GM21737 (cell line): ENCODE measurements at regions not wholly inside any gene's neighbourhood (a gene's known extent, or its start where the extent isn't known, plus 50 kb on each side); places are given as distances from the start of the nearest gene placed in this dataset.
"Not testable (repeated sequence)": the region's sequence is repeated elsewhere in the genome, so short reads cannot be mapped to it uniquely, and the experiment has no call there.

Experiments used
- ATAC-seq: cut with Tn5 transposase; IDR thresholded peaks from one replicate; pipeline ENCODE4 v1.9.1; 2021; ENCODE audit warnings: mild to moderate bottlenecking, moderate library complexity; ENCODE audit not compliant: unreplicated experiment

DNA sequence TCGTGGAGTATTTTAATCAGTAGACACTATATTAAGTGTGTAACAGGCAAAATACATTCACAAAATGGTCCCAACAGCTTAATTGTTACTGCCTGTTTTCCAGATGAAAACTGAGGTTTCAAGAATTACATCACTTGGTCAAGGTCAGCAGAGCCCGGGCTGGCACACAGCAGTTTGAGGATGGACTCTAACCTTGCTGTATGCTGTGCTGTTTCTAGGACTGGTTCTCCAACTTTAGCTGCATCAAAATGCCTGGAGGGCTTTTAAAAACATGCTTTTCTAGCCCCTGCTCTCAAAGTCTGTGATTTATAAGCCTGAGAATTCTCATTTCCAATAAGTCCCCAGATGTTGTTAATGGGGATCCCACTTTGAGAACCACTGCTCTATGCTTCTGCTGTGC lies 247.1 kb upstream of the FZD8 start:
- no peak for ATAC-seq

DNA sequence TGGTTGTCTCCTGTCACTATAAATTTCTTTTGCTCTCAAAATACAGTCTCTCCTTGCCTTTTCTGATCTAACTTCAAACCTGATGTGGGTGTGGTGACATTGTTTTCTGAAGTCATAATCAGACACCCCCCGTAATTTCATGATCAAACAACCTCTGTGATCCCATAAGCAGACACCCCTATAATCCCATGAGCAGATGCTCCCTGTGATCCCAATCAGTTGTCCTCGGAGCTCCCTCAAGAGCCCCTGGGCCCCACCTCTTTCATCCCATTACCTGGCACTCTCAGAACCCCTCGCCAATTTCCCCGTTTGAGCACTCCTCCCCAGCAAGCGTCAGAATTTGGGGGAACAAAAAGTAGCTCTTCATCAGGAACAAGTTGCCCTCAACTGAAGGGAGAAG lies 246.3 kb upstream of the FZD8 start:
- no peak for ATAC-seq

DNA sequence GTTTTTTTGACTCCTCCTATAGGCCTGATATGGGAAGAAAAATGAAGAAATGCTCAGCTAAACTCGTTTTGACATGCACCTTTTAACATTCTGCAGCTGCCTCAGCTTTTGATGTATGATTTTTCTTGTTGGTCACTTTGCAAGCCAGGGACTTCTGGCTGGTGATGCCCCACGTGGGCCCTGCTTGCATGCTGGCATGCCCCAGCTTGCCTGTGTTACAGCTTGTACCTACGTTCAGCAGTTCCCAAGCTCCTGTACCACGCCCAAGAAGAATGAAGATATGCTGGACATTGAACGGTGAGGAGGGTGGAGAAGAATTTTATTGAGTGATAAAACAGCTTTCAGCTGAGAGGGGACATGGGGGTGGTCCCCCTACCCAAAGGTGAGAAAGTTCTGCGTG lies 245.6 kb upstream of the FZD8 start:
- ATAC-seq = no peak

DNA sequence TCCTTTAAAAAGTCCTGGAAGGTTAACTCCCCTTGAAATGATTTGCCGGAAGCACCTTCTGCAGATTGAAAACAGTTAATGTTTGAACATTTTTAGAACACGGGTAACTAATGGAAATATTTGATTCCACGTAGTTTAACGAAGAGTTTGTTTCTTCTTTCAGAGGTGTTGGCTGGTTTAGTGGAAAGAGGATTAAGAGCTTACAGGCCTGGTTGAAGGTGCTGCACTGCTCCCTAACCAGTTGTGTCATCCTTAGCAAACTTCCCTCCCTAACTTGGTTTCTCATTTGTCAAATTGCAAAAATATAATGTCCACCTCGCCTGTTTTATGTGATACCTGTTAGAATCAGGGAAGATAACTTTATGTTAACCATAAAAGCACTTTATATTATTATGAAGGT lies 243.0 kb upstream of the FZD8 start:
- no peak for ATAC-seq

DNA sequence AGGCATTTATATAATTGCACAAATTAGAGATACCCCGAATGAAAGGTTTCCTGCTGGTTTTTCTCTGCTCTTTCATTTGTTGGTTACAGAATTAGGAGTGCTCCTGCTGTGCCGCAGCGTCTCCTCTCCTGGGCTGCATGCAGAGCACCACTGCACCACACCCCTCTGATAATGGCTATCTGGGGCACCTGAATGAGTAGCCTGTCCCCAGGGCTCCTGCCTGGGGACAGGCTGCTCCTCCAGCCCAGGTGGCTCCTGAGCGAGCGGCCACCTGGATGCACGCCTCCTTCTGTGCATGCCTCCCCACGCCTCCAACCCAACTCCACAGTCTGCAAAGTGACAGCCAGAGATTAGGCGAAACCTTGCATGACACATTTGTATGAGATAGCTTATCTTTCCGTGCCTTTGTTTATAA lies 242.6 kb upstream of the FZD8 start:
- no peak for ATAC-seq

DNA sequence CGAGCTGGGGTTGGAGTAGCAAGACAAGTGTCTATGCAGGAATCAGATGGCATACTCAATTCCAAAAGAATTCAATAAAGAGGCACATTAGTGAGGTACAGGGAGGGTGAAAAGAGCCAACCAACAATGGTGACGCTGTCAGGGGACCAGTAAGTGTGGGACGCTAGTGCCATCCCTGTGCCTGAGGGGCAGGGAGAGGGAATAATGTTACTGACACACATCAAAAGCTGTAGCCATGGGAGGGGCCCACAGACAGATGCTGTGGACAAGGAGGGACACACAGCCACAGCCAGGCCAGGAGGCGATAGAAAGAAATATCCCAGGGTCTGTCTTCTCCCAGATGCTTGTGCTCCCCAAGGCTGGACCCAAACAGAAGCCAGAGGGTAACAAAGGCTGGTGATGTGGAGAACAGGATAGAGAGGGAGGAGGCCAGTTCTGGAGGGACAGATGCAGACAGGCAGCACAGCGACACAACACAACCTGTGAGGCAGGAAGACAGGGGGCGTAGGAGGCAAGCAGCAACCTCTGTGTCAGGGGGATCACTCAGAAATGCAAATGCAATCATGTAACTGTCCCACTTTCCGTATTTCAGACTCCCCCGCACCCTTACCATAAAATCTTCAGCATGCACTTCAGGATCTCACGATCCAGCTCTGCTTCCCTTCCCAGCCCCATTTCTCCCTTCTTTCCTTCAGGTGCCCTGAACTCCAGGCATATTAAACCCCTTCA lies 240.5 kb upstream of the FZD8 start:
- ATAC-seq = no peak

DNA sequence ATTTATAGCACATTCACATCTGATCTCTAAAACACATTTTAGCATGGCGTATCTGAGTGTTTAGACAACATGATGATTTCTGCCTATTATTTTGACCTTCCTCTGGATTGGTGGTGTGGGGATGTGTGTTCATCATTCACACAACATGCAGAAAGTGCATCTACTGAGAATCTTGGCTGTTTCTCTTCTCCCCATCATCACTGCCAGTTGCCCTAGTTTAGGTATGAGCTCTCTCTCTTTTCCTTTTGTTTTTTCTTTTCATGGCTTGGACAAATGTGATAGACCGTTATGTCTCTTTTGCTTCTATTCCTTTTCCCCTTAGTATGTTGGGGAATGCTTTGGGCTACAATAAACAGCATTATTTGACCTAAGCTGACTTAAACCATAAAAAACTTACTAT lies 239.2 kb upstream of the FZD8 start:
- no peak for ATAC-seq

DNA sequence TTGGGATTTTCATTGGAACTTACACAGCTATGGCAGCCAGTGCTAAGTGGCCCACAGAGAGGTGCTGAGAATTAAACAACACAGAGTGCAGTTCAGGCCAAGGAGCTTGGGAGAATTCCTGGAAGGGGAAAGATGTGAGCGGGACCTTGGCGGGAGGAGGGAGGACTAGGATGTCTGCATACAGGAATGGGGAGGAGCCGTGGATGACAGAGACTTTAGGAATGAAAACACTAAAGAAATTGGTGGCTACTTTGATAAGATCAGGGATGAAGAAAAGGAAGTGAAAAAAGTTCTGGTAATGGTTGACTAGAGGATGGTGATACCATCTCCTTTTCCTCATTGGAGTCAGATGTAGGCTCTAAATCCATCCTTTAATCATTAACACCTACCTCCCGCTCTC lies 234.2 kb upstream of the FZD8 start:
- no peak for ATAC-seq

DNA sequence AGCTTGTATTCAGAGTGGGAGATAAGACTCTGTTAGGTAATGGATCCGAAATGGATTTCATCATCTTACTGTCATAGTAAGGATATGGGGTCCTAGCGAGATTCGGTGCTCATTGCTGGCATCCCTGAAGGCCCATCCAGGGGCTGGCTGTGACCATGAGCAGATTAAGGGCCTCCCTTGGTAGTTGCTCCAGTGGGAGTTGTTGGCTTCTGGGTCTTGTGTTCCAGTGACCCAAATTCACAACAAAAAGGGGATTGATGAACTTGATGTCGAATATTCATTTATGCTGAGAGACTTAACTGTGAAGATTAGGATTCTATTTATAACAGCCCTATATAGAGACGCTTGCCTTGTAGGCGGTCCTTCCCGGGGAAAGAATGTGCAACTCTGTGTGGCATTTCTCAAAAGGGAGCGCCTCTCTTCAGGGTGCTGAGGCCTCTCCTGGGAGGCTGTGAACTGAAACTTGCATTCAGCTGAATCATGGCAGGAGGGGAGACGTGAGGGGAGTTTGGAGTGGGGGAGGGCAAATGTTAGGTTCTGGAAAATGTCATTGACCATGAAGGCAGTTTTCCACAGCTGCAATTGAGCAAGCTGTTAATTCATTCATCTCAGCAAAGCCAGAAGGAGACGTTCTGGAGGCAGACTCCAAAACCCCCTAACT lies 233.1 kb upstream of the FZD8 start:
- no peak for ATAC-seq

DNA sequence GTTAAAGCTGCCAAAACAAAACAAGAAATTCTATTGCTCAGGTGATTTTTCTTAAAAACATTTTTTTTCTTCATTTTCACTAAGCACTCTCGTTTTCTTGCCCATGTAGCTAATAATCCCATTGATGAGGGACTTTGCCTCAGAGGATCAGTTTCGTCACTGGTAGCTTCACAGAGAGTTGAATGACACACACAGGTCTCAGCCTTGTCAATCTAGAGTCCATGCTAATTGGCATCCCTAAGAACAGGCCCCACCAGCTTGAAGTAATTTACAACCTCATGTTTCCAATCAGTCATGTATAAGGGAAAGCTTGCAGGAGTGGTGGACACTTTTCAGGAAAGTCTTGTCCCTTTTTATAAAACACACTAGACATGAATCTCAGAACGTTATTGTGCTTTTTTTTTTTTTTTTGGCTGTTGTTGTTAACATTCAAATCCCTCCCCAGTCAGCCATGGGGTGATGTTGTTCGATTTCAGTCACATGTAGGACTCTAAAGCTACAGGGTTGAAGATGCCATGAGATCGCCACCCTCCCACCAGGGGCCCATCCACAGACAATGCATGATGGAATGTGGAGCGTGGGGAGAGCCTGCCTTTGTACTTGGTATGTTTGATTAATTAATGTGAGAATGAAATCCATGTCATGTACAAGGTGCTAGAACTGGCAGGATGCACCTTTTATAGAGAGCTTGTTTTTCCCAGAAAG lies 232.4 kb upstream of the FZD8 start:
- no peak for ATAC-seq

DNA sequence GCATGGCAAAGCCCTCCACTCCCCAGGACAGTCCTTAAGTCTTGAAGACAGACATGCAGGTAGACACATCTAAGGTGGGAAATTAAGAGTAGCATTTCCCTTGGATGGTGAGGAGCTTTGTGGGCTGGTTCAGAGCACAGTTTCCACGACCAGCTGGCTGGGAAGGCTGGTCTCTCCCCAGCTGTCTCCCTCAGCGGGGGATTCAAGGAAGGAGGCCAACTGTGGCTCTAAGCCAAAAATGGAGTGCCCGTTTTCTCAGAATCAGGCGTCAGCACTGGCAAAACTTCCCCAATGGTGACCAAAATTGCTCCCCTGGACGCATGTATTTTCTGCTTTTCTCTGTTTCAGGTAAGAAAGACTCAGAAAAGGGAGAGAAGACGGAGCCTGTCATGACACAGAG lies 230.6 kb upstream of the FZD8 start:
- no peak for ATAC-seq

DNA sequence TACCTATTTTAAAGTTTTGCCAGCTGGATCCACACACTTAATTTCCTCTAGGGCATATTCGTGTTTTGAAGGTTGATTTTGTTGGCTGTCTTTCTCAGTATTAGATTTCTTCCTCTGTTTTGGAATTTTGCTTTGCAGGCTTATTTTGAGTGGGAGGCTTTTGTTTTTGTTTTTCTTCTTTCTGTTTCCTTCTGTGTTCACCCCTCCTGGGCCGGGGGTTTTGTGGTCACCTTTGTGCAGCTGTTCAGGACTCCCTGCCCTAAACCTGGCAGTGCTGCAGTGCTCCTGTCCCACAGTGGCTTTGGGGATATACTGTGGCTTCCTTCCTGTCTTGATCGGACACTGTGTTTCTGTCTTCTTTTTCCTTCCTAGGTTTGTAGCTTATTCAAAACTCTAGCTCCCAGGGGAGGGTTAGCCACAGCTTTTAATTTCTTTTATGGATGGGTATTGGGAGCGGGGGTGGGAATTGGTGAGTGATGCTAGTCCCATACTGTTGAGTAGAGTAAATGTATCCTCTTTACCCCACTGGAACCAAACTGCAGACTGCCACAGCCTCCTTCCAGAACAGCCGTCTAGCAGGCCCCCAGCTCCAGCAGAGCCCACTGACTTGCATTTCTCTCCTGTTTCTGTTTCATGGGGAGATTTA lies 228.7 kb upstream of the FZD8 start:
- no peak for ATAC-seq

DNA sequence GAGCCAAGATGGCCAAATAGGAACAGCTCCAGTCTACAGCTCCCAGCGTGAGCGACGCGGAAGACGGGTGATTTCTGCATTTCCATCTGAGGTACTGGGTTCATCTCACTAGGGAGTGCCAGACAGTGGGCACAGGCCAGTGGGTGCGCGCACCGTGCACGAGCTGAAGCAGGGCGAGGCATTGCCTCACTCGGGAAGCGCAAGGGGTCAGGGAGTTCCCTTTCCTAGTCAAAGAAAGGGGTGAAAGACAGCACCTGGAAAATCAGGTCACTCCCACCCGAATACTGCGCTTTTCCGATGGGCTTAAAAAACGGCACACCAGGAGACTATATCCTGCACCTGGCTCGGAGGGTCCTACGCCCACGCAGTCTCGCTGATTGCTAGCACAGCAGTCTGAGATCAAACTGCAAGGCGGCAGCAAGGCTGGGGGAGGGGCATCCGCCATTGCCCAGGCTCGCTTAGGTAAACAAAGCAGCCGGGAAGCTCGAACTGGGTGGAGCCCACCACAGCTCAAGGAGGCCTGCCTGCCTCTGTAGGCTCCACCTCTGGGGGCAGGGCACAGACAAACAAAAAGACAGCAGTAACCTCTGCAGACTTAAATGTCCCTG lies 216.7 kb upstream of the FZD8 start:
- not testable (repeated sequence) for ATAC-seq

DNA sequence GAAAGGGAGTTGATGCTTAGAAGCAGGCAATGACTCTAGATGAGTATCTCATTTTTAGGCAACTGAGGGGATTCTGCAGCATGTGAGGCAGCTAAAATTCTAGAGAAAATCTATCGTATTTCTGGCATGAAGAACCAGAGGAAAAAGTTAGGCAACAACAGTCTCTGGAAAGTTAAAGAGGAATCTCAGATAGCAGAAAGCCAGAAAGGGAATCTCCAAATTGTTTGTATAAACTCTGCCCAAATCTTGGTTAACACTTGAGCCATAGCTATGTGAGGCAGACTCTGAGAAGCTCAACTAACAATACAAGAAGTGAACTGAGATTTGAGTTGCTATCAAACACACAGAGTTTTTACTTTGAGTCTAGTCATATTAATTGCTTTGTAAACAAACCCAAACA lies 215.8 kb upstream of the FZD8 start:
- no peak for ATAC-seq

DNA sequence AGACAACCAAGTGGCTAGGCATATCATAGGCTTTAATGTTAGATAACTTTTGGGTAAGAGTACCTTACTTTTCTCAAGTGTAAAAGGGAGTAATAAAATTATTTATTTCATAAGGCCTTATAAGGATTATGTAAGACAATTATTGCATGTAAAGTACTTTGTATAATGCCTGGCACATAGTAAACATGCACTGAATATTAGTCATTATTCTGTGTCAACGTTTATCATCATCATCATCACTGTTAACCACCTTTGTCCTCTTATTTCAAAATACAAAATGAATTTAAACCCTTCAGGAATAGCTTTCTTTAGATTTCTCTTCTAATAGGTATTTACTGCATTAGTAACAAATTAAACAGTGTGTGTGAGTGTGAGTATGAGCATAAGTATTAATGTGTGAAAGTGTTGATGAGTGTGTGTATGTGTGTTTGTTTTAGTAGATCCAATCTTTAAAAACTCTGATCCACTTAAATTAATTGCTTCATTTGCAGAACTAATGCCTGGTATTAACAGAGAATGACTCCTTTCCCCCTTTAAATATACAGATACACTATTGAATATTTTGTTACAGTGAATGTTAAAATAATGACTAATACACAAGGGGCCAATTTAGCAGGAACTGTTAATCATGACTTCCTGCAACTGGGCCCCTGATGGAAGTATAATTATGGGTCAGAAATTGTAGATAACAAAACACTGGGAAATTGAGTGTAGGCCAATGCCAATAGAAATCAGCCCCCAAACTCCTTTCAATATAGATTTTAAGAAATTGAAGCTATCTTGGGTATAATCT lies 213.3 kb upstream of the FZD8 start:
- no peak for ATAC-seq

DNA sequence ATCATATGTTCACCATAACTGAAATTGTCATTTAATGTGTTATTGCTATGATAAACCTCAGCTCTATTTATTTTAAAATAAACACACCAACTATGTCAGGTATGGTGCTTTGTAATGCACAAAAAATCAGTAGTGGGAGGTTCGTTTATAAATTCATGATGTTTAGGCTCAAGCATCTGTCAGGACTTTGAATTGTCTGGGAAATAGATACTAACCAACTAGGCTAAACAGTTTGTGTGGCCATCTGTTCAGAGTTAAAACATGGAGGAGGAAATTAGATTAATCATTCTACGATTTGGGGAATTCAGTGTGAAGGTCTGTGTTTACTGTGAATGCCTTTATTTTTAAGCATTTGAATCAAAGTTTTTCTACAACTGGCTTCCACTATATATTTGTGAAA lies 212.6 kb upstream of the FZD8 start:
- no peak for ATAC-seq

DNA sequence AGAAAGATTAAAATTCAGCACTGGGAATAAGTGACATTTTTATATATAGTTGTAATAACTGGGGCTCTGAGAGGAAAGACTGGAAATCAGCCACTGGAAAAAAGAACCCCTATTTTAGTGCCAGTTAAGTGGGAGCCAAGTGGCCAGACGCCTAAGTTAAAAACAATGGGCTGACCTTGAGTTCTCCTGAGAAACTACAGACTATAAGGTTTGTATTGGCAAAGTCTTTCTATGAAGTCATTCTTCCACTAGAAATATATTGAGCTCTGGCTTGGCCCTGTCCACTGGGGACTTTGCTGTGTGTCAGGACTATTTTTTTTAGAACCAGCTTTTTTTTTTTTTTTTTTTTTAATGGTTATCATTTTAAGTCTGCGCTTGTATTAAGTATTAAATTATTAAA lies 210.6 kb upstream of the FZD8 start:
- ATAC-seq = no peak

DNA sequence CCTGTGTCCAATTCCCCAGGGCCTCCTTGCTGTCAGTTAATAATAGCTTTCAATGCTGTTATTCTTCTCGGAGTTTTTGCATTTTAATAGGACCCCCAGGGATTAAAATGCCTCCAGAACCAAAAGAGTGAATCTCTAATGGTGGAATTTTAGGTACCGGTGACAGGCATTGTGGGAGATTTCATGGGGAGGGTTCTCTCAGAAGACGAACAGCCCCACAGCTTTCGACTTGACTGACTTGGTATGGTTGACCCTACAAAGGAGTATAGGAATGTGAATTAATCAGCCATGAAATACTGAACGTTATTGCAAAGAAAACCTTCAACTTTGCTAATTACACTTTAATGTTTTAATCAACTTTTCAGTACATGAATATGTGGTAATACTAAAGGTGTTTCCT lies 206.3 kb upstream of the FZD8 start:
- ATAC-seq = no peak

DNA sequence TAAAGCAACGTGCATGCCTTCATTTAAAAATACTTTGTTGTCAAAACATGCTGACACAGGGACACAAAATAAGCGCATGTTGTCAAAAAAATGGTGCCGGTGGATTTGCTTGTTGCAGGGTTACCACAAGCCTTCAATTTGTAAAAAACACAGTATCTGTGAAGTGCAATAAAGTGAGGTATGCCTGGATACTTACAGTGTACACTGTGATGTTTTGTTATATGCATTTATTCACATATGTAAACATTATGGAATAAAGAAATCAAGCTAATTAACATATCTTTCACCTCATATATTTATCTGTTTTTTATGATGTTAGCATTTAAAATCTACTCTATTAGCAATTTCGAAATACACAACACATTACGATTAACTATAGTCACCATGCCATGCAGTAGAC lies 202.6 kb upstream of the FZD8 start:
- no peak for ATAC-seq

DNA sequence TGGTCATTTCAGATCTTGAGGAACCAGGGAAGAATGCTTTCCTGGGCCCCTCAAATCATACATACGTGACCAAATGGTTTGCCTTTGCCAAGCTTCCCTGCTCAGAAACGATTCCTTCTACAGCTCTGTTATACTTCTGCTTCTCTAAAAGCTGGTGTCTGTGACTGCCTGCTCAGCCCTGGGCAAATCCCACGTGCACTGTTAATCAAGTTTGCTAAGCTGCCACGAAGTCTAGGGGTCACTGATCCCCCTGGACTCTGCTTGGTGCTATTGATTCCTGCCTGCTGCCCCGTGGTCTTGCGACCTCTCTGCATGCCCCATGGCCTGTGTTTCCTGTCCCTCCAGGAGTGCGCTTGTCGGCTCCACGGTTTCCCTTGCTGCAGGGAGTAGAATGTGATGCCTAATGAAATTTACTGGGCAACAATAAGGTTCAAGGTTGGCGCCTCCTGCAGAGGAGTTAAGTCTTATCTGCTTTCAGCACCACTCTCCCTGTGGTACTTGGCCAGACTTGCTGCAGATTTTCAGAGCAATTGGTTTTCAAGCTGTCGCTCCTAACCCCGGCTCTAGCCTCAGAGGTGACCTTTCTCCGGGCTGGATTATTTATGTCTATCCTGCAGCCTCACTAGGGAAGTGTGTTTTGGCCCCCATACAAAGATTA lies 201.6 kb upstream of the FZD8 start:
- ATAC-seq = no peak
